ENCODE measurements at regions not wholly inside any gene's neighbourhood (a gene's known extent, or its start where the extent isn't known, plus 50 kb on each side); places are given as distances from the start of the nearest gene placed in this dataset.

DNA sequence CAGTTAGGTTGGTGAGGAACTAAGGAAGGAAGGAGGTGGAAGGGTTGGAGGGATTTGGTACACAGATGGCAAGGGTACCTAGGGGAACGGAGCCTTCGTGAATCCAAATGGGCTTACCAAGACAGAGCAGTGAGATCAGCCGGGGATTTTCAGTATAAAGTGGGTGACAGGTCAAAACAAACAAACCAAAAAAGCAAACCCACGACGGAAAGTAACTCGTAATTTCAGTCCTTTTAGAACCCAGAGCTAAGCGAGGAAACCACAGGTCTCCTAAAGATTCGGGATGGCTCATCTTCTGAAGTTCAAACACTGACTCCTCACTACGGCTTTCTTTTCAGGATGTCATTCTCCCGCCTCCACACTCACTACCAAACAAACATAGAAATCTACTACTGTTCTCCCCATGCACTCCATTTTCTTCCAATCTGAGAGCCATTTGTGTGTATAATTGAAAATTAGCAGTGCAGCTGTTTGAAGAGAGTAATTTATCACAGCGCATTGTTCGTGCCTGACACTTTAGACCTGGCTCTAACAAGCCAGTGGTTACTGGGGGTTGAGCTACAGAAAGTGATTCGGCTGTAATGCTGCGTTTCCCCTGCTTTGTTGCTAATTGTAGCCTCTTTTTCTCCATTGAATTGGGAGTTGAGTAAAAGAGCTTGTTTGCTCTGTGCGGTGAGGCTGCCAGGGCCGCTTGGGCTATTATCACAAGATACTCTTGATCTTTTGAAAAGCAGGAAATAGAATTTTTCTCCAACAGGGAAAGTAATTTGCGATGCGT lies 64.7 kb upstream of the CCDC39 start:
- H3K4me3 ChIP-seq (replicated peaks; ENCODE audit: low read depth, low read length) = no peak overlapping the region
- TF ChIP-seq, protein P1, sequence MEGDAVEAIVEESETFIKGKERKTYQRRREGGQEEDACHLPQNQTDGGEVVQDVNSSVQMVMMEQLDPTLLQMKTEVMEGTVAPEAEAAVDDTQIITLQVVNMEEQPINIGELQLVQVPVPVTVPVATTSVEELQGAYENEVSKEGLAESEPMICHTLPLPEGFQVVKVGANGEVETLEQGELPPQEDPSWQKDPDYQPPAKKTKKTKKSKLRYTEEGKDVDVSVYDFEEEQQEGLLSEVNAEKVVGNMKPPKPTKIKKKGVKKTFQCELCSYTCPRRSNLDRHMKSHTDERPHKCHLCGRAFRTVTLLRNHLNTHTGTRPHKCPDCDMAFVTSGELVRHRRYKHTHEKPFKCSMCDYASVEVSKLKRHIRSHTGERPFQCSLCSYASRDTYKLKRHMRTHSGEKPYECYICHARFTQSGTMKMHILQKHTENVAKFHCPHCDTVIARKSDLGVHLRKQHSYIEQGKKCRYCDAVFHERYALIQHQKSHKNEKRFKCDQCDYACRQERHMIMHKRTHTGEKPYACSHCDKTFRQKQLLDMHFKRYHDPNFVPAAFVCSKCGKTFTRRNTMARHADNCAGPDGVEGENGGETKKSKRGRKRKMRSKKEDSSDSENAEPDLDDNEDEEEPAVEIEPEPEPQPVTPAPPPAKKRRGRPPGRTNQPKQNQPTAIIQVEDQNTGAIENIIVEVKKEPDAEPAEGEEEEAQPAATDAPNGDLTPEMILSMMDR (IDR thresholded peaks at IDR 0.05; ENCODE audit: low read depth, low read length, missing control alignments) = no peak
- no peak for DNase-seq (ENCODE audit: extremely low read depth, low read depth)

DNA sequence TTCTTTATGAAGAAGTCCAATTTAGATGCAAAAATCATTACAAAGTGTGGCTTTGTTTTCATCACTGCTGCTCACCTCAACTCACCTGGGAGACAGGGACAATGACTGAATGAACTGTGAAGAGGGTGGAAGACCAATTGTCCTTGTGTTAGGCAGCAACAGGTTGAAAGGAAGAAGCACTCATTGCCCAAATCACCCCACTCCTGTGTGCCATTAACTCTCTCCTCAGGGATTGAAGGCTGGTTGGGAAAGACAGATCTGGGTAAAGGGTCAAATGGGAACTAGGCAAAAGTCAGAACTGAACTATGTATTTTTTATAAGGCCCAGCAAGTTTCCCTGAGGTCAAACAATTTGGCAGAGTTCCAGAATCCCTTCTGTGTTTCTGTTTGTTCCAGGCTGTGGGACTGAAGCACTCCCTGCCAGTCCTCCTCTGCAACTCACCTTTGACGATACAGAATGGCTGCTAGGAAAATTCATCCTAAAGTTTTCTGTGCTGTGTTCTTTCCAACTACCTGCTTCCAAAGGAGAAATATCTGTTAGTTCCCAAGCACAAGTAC lies 68.6 kb upstream of the CCDC39 start:
- TF ChIP-seq, protein P1 (IDR thresholded peaks at IDR 0.05; ENCODE audit: low read depth, low read length, missing control alignments) = no peak
- no peak for DNase-seq (ENCODE audit: extremely low read depth, low read depth)
- no peak overlapping the region for H3K4me3 ChIP-seq (replicated peaks; ENCODE audit: low read depth, low read length)

DNA sequence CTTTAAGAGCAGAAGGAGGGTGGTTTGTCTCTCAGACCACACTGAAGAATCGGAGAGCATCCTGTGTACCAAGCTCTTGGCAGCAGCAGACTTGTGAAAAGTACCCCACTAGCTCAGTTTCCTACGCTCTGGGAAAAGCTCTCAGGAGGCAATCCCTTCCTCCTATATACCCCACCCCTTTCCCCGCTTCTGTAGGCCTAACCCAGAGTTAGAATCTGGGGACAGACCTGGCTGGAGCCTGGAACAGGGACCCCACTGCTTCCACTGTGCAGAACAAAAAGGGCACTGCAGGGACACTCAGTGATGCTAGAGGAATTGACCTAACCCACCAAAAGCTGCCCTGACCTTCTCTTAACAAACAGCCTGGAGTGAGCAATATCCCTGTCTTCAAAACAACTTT lies 70.0 kb upstream of the CCDC39 start:
- no peak overlapping the region for H3K4me3 ChIP-seq (replicated peaks; ENCODE audit: low read depth, low read length)
- no peak for DNase-seq (ENCODE audit: extremely low read depth, low read depth)
- TF ChIP-seq, protein P1 (IDR thresholded peaks at IDR 0.05; ENCODE audit: low read depth, low read length, missing control alignments) = no peak

DNA sequence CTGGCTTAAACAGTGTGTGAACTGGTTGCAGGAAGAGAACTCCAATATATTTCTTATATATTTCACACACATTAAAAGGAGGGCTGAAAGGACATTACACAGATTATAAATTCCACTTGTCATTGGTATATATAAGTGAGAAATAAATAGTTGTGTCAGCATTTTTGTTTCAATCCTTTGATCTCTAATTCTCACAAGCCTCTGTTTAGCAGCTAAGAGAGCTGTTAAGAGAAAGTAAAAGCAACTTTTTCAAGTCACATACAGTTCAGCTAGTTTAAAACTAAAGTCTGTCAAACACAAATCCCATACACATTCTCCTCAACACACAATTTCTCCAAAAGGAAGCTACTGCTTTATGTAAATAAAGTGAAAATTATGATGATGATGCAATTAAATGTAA lies 70.5 kb upstream of the CCDC39 start:
- no peak for DNase-seq (ENCODE audit: extremely low read depth, low read depth)
- no peak overlapping the region for H3K4me3 ChIP-seq (replicated peaks; ENCODE audit: low read depth, low read length)
- TF ChIP-seq, protein P1 (IDR thresholded peaks at IDR 0.05; ENCODE audit: low read depth, low read length, missing control alignments) = no peak

DNA sequence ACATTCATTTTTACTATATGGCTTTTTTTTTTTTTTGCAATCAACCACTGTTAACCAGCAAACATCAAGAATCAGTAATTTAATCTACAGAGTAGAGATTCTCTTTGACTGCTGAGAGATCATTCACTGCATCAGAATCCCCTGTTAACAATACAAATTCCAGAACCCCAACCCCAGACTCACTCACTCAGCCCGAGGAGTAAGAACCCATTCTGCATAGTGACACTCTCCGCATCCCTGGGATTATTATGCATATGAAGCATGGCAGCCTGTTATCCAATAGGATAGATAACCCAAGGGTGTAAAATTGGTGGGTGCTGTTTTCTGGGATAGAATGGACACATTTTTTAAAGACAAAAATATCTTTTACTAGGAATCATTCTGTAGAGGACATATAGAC lies 76.3 kb upstream of the CCDC39 start:
- TF ChIP-seq, protein P1 (IDR thresholded peaks at IDR 0.05; ENCODE audit: low read depth, low read length, missing control alignments) = no peak
- H3K4me3 ChIP-seq (replicated peaks; ENCODE audit: low read depth, low read length) = no peak overlapping the region
- DNase-seq (ENCODE audit: extremely low read depth, low read depth) = no peak

DNA sequence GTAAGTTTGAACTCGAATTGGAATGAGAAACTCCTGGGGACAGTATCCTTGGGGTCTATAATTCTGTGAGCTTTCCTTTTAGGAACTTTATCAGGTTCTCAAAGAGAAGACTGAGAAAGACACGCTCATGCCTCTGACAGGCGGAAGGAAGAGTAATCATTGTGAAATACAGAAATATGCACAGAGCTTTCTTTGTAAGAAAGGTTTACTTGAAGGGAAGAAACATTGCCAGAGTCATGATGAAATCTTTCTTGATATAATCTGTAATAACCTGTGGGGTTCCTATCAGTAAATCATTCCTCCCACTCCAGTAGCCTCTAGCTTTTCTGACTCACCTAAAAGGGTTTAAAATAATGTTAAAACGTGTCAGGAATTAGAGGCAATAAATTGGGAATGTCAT lies 83.6 kb upstream of the CCDC39 start:
- no peak overlapping the region for H3K4me3 ChIP-seq (replicated peaks; ENCODE audit: low read depth, low read length)
- DNase-seq (ENCODE audit: extremely low read depth, low read depth) = no peak
- TF ChIP-seq, protein P1 (IDR thresholded peaks at IDR 0.05; ENCODE audit: low read depth, low read length, missing control alignments) = no peak
